GM18499 (cell line): ENCODE measurements at regions not wholly inside any gene's neighbourhood (a gene's known extent, or its start where the extent isn't known, plus 50 kb on each side); places are given as distances from the start of the nearest gene placed in this dataset.
"Not testable (repeated sequence)": the region's sequence is repeated elsewhere in the genome, so short reads cannot be mapped to it uniquely, and the experiment has no call there.

Source experiments
- ATAC-seq: cut with Tn5 transposase; IDR thresholded peaks from one replicate; pipeline ENCODE4 v1.9.1; 2021; ENCODE audit warnings: moderate number of reproducible peaks; ENCODE audit not compliant: insufficient read depth, unreplicated experiment

GRCh38 chr7:81162771-81163525 is 244.1 kb upstream of the SEMA3C start:
- ATAC-seq = no peak

DNA sequence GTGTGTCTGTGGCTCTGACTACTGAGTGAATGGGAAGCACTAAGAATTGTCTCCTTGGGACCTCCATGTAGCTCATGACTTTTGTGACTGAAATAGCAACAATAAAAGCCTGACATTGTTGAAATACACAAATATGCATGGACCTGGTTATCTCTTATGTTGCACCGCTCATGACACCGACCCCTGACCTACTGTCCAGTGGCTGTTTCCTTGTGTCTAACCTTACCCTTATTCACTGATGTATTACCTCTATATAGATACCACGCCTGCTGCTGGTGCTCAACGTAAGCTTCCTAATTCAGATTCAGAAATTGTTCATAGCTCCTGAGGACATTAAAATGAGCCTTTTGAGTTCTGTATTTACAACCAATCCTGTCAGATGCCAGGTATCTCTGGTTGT is 243.4 kb upstream of the SEMA3C start:
- ATAC-seq = no peak

- no peak for ATAC-seq
Observed at GRCh38 chr7:81161451-81162075, 242.7 kb upstream of the SEMA3C start.

GRCh38 chr7:81159402-81159801 is 240.6 kb upstream of the SEMA3C start:
- ATAC-seq = no peak

DNA sequence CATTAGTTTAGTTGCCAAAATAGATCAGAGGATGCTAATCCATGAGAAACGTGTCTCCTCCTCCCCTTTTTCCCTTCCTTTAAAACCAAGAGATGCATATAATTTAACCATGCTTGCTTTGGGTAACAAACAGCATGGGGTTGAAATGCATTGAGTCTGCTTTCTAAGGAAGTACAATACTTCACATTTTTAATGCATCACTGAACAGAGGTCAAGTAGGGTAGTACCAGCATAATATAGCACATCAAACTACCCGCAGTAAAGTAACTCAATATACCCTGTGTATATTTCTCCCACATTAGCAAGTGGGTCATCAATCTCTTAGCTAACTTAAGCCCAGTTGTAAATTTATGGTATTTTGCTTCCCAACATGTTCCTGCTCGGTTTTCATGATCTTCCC is 239.3 kb upstream of the SEMA3C start:
- ATAC-seq = no peak

- no peak for ATAC-seq
Observed at GRCh38 chr7:81155654-81156373, 237.0 kb upstream of the SEMA3C start.

DNA sequence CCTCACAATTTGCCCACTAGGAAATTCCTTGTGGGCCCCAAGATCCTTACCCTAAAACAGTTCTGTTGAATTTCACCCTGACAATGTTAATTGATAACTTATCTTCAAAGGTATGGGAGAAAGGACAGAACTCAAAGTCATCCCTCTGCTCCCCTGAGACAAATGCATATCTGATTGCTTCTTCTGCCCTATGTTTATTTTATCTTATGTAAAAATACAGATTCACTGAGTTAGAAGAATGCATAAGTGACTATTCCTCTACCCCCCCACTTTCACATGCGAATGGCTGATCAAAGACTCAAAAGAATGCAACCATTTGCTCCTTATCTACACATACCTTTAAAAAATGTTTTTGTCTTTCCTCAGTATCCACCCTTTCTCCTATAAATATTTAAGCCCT is 235.7 kb upstream of the SEMA3C start:
- ATAC-seq = no peak

GRCh38 chr7:81152925-81153324 is 234.1 kb upstream of the SEMA3C start:
- not testable (repeated sequence) for ATAC-seq

DNA sequence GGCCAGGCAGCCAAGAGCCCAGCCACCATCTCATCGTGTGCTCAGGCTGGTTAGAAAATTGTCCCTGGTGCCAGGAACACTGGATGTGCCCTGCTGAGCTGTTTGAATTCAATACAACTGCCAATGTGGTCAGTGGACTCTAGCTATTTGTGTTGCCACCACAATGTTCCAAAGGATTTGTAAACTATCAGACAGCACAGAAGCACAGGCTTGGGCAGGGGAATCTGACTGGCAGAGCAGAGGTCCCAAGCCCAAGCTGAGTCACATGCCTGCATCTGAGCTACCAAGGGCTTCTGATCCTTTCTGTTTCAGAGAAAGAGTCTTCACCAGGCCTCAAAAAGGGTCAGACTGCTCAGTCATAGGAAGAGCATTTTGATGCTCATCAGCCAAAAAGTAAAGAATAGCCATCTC is 232.1 kb upstream of the SEMA3C start:
- no peak for ATAC-seq

DNA sequence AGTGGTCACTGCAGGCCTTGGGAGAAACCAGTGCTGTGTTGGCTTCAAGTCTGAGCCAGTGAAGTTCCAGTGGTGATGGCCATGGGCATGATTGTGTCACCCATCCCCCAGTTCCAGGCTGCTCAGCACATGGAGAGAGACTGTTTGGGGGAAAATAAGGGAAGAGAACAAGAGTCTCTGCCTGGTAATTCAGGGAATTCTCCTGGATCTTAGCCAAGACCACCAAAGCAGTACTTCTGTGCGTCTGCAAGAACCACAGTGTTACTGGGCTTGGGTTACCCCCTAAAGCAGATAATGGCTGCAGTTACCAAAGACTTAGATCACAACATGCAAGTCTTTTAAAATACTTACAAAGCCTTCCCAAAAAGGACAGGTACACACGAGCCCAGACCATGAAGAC is 225.0 kb upstream of the SEMA3C start:
- ATAC-seq = no peak

- ATAC-seq = not testable (repeated sequence)
Observed at GRCh38 chr7:81141257-81142205, 222.7 kb upstream of the SEMA3C start.

DNA sequence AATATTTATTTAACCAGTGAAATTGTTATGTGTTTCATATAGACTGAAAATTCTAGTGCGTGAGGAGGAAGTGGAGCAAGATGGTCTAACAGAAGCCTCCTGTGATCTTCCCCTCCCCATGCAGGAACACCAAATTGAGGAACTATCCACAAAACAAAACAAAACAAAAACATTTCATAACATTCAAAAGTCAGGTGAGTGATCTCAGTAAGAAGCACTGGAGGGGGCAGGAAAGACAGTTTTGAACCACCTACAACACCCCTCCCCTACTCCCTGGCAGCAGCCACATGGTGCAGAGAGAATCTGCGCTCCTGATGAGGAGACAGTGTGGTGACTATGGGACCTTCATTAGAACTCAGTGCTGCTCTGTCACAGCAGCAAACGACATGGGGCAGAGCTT is 221.9 kb upstream of the SEMA3C start:
- ATAC-seq = no peak

DNA sequence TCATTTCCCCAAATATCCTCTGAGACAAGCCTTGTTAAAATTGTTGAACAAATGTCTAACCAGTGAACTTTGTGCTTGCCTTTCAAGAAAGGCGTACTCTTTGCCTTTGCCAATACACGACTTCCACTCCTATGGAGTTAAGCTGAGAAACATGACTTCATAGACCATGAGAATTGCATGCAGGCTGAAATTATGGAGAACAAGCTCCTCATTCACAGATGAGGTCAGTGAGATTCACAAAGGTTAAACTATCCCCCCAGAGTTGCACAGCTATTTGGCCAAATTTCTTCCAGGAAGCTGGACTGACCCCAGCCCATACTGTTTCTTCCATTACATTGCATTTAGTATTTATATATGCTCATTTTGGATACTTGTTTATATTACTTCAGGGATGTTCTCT is 221.4 kb upstream of the SEMA3C start:
- ATAC-seq = no peak

DNA sequence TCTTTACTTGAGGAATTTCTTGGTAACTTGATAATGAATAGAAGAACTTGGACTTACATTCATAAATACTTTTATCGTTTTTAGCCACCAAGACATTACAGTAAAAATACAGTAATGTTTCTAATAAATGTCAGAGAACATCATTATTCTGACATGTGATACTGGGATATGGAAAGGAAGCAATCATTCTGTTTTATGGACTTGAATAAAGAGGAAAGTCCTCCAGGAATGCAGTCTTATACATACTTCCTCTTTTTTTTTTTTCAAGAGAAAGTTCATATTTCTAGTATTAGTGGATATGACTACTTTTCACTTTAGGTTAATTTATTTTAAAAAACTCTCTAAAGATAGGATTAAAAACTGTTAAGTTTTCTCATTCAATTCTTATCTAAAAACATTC is 220.0 kb upstream of the SEMA3C start:
- ATAC-seq = no peak

DNA sequence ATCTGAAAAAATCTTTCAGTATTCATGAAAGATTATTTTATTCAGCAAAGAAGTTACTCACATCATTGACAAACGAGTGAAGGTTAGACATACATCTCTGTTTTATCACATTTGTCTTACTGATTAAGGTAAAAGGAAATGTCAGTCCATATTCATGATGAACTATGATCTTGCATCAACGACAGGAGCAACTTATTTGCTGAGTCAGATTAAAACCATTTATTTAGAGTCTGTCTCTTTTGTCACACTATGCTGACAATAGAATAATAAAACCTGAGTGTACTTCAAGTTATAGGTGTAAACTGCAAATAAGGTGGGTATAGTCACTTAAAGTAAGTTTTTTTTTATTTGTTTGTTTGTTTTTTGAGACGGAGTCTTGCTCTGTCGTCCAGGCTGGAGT is 216.5 kb upstream of the SEMA3C start:
- no peak for ATAC-seq

GRCh38 chr7:81128011-81128410 is 209.2 kb upstream of the SEMA3C start:
- ATAC-seq = no peak

DNA sequence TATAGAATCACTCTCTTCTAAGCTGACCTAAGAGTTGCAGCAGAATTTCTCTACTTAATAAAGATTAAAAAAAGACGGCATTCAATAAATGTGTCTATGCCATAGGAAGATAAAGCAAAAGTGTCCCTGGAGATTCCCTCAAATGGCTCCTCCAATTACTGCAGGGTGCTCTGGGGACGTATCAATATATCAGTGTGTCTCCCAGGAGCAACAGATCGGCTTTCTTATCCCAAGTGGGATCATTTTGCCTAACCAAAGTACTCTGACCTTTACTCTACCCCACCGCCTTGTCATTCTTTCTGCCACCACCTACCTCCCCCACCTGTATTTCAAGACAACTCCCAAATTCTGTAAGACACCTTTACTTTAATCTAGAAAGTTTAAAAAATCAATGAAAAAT is 202.0 kb upstream of the SEMA3C start:
- ATAC-seq = no peak

DNA sequence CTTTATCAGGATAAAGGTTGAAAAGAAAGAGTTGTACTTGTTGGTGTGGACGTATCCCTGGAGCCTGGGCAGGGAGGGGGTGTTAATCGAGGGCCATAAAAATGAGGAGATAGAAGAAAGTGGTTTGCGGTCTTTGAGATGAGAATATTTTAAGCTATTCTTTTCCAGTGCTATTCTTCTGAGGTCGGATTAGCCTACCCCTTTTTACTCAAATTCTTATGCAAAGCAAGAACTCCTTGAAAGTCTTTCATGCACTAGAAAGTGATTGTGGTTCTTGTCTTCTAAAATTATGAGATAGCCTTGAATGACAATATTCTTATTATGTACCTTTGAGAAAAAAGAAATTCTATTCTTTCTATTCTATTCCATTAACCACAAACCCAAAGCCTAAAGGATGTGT is 201.3 kb upstream of the SEMA3C start:
- ATAC-seq = no peak

DNA sequence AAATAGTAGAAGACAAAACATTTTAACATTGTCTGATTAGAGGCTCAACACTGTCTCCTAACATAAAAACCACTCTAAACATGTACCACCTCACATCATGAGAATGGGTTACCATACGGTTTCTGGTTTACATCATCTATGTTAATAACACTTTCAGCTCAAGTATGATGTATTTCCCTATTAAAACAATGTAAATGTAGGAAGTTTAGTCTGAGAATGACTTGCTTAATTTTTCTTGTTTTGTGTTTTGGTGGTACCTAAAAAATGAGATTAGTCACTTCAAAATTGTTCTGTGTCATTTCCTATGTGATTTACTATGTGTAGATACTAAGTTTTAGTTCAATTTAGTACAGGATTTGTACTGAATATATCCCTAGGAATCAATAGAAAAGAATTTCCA is 195.8 kb upstream of the SEMA3C start:
- no peak for ATAC-seq

DNA sequence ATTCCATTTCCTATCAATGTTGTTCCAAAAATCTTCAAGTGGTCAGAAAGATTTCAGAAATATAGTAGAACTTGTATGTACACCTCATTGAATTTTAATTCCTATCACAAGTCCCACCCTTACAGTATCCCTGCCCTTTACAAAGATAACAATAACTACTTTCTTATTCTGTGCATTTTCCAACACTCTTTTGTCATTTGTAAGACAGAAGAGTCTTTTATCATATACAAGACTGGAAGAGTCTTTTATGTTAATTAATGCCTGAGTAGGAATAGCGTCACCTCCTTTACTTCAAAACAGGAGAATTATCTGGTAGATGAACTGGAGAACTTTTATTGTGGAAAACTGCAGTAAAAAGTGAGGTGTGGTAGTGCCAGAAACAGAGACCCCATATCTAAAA is 193.9 kb upstream of the SEMA3C start:
- ATAC-seq = no peak
